Activated CD8-positive, alpha-beta memory T cell treated with anti-CD3 and anti-CD28 coated beads for 24 hours (primary cell): ENCODE measurements at regions not wholly inside any gene's neighbourhood (a gene's known extent, or its start where the extent isn't known, plus 50 kb on each side); places are given as distances from the start of the nearest gene placed in this dataset.

Experiments
- DNase-seq: peaks from one replicate; pipeline ENCODE4 v3.0.0-alpha.2; 2020

- no peak for DNase-seq
Measured at GRCh38 chr4:155107059-155107458, 101.4 kb upstream of the NPY2R start.

- DNase-seq, result no peak
Measured at GRCh38 chr4:155114790-155115189, 93.6 kb upstream of the NPY2R start.

- no peak for DNase-seq
Measured at GRCh38 chr4:155119006-155119405, 89.4 kb upstream of the NPY2R start.

GRCh38 chr4:155120536-155120935 is 87.9 kb upstream of the NPY2R start:
- no peak for DNase-seq

- DNase-seq, result no peak
Measured at GRCh38 chr4:155122382-155122781, 86.1 kb upstream of the NPY2R start.

GRCh38 chr4:155134136-155134535 is 74.3 kb upstream of the NPY2R start:
- no peak for DNase-seq

- DNase-seq, result no peak
Measured at GRCh38 chr4:155140889-155141288, 67.5 kb upstream of the NPY2R start.

- no peak for DNase-seq
Measured at GRCh38 chr4:155143512-155143911, 64.9 kb upstream of the NPY2R start.
